ENCODE measurements at regions not wholly inside any gene's neighbourhood (a gene's known extent, or its start where the extent isn't known, plus 50 kb on each side); places are given as distances from the start of the nearest gene placed in this dataset.

DNA sequence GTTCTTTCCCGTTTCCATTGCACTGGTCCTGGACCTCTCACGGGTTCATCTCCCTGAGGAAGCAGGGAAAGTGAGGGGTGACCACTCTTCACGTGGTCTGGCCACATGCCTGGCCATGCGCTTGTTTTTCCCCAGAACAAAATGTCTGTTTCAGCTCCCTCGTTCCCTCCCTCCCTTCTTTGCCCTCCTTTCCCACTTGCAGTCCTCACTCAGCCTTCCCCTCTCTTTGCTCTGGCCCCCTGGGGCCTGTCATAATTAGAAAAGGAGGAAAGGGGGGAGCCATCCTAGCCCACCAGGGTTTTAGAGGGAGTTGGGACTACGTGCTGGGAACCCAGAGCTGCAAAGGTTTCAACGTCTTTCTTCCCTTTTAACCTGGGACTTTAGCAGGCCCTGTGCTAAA is 52.8 kb upstream of the CADM1 start:
- no peak for ATAC-seq
- Mint-ChIP-seq H3K4me1 (ENCODE audit: low read depth in 2 of 2) (no peaks in the 10 kb centered on the region), H3K36me3 (no peaks in the 10 kb centered on the region), H3K27me3 (peaks cover 0 to 10% of the 10 kb centered on the region in 2 donors), H3K9me3 (no peaks in the 10 kb centered on the region), H3K27ac (no peak overlapping the region), H3K4me3 (no peak overlapping the region)
- DNase-seq (ENCODE audit: low spot score) = no peak

DNA sequence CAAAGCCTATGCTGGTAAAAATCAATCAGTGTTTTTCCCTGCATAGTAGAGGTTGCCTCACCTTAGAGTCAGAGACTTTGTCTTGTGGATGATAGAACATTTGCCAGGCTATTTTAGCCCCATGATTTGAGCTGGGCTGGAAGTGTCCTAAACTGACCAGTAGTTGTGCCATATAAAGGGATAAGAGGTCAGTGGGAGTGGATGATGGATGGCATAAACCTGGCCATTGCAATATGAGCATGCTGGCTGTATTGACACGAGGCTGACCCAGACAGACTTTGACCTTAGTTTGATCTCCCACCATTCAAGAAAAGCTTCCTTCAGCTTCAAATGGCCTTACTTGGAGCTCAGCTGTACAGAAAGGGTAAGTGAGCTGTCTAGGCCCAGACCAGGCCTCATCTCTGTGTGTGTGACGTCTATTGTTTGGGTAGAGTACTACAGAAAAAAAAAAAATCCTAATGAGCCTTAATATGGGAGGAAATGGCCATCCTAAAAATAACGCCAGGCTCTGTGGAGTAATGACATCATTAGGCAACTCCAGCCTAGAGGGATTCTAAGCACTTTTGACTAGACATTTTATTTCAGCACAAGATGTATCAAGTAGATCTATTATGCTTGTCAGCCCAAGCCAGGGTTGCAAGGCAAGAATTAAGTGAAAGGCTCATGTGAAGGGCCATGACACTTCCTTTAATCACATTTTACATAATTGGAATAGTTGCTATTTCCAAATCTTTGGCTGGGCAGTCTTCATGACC is 51.3 kb upstream of the CADM1 start:
- Mint-ChIP-seq H3K27me3 (no peaks in the 10 kb centered on the region), H3K4me3 (no peak overlapping the region), H3K27ac (no peak overlapping the region), H3K4me1 (ENCODE audit: low read depth in 2 of 2) (no peaks in the 10 kb centered on the region), H3K36me3 (no peaks in the 10 kb centered on the region), H3K9me3 (no peaks in the 10 kb centered on the region)
- ATAC-seq = no peak
- DNase-seq (ENCODE audit: low spot score) = no peak

Data from natural killer cell treated with Interleukin-12 subunit alpha and Interleukin-12 subunit beta and Interleukin-15 and Interleukin-18, amount 100 ng/mL, for 72 hours (primary cell).